GM18870 (cell line): ENCODE measurements at regions not wholly inside any gene's neighbourhood (a gene's known extent, or its start where the extent isn't known, plus 50 kb on each side); places are given as distances from the start of the nearest gene placed in this dataset.
"Not testable (repeated sequence)": the region's sequence is repeated elsewhere in the genome, so short reads cannot be mapped to it uniquely, and the experiment has no call there.

ENCODE experiments used
- ATAC-seq: cut with Tn5 transposase; IDR thresholded peaks from one replicate; pipeline ENCODE4 v1.9.1; 2021; ENCODE audit warnings: moderate library complexity; ENCODE audit not compliant: unreplicated experiment

DNA sequence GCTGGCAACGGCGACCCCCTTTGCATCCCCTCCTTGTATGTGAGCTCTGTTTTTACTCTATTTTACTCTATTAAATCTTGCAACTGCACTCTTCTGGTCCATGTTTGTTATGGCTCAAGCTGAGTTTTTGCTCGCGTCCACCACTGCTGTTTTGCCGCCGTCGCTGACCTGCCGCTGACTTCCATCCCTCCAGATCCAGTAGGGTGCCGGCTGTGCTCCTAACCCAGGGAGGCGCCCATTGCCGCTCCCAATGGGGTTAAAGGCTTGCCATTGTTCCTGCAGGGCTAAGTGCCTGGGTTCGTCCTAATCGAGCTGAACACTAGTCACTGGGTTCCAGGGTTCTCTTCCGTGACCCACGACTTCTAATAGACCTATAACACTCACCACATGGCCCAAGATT lies 2704.4 kb downstream of the PCDH9 start:
- ATAC-seq, result no peak

DNA sequence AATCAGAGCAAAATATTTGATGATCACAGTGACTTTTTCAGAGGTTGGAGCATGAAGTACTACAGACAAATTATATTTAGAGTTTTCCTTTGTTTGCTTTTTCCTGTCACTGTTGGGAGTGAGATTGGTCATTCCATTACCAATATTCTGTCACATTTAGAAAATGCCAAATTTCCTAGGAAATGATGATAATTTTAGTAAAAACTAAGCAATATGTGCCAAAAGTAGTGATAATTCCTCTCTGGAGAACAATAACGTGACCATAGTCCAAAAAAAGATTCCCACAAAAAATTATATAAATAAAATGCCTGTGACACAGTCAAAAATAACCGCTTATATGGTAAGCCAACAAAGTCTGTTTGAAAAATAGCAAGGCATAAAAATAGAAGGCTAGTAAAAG lies 2719.4 kb downstream of the PCDH9 start:
- no peak for ATAC-seq

DNA sequence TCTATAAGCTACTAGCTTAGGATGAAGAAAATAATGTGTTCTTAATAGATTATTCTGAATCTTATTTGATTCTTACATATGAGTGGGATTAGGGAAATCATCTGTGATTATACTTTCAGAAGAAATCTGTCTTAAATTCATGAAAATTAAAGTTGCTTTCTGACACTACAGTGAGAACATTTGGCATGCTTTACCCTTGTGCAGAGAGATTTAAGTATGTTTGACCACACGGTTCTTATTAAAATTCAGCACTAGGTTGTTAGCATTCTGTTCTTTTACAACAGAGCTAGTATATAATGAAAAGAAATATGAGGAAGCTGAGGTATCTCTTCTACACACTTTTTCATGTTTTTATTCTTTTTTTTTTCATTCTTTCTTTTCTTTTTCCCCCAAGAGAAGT lies 2723.9 kb downstream of the PCDH9 start:
- no peak for ATAC-seq

DNA sequence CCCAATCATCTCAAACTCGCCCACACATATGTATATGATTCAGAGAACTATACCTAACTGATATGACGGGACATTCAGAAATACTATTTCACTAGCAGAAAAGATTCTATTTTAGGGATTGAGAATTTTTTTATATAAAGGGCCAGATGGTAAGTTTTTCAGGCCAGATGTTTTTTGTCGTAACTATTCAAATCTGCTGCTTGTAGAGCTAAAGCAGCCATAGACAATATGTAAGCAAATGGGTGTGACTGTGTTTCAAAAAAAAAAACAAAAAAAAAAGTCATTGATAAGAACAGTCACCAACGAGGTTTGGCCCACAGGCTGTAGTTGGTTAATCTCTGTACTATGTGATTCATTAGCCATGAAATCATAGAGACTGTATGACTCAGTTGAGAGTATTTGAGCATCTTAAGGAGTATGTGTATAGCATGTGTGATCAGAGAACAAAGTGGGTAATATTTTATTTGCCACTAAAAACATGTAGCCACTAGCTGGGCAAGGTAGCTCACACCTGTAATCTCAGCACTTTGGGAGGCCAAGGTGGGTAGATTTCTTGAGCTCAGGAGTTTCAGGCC lies 2724.7 kb downstream of the PCDH9 start:
- ATAC-seq, result no peak

DNA sequence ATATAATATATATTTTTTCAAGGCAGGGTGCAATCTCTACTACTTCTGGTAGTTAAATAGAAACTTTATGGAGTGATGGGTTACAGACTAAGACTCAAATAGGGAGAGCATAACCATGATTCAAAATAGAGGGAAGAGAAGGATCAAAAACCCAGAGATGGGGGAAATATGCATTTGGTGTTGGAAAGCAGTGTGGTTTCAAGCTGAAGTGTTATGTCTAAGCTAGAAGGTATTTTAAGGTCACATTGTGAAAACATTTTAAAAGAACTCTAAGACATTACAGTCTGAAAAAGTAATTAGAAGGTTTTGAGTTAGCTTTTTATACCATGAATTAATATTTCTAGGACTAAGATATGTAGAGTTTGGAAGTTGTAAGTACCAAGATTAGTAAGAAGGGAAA lies 2741.4 kb downstream of the PCDH9 start:
- no peak for ATAC-seq

DNA sequence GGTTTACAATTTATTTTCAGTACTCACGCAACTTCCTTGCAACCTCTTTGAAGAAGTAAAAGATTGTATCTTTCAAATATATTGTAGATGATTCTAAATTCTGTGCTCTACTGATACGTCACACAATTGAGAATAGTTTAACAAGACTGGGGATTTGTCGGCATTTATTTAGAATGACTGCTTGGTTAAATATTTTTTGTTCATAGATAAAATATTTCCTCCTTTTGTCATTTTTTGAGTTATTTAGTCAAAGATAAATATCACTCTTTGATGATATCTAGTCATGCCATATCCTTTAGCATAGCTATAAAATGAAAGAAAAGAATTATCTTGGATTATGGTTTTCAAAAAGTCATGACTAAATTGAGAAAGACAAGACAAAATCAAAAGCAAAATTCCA lies 2747.8 kb downstream of the PCDH9 start:
- ATAC-seq, result no peak

DNA sequence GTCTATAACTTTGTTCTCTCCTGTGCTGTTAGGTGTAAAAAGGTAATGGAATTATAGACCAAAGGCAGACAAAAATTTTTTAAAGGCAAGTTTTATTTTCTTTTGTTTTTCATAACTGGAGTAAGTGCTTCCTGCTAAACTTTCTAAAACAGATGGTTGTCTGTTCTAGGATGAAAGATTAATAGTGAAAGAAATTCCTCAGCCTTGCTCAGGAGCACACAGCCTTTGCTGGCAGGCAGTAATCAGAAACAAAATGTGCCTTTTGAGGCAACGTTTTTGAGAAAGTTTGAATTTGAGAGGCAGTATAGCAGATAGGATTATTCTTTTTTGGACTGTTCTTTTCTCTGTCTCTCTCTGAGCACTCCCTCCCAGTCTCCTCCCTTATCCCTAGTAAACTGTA lies 2749.5 kb downstream of the PCDH9 start:
- no peak for ATAC-seq

DNA sequence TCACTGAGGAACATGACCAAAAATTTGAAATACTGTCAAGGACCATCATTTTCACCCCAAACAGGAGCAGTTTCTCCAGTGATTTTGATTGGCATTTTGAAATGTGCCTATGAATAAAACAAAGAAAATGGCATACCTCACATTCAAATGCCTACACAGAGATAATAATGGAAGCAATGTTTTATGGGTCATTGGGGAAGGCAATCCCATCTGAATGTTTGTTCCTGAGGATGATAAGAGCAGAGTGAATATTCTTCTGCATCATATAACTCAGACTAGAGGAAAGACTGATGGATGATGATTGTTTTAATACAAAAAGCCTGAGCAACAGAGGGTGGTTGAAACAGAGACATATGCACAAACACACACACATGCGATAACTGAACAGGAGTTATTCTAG lies 2749.9 kb downstream of the PCDH9 start:
- ATAC-seq, result no peak

DNA sequence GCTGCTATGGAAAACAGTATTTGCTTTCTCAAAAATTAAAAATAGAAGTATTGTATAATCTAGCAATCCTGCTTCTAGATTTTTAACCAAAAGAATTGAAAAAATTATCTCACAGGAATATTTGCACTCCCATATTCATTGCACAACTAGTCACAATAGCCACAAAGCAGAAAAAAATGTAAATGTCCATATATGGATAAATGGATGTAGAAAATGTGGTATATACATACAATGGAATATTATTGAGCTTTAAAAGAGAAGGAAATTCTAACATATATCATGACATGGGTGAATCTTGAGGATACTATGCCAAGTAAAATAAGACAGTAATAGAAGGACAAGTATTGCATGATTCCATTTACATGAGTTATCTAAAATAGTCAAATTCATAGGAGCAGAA lies 2753.0 kb downstream of the PCDH9 start:
- no peak for ATAC-seq

DNA sequence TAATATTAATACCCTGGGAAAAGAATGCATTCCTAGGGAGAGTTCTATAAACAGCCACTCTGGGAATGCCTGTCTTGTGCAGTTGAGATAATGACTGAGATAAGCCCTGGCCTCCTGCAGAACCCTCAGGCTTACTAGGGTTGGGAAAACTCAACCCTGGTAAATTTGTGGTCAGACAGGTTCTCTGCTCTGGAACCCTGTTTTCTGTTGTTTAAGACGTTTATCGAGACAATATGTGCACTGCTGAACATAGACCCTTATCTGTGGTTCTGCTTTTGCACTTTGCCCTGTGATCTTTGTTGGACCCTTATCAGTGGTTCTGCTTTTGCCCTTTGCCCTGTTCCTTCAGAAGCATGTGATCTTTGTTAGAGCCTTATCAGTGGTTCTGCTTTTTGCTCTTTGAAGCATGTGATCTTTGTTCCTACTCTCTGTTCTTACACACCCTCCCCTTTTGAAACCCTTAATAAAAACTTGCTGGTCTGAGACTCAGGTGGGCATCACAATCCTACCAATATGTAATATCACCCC lies 2754.0 kb downstream of the PCDH9 start:
- ATAC-seq, result not testable (repeated sequence)

DNA sequence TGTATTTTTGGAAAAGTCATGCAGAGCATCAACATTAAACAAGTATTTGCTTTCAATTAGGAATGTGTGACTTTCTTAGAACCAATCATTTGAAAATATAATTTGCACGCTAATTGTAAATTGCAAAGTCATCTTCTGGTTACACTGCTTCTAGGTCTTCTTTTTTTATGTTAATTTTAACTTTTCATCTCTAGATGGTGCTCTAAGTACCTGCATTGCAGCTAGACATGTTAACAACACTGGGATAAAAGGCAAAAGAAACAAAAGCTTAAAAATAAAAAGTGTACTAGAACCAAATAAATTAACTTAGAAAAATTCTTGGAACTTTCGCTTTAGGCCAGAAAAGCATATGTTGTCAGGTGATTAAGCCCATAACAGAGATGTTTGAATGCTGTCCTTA lies 2758.2 kb downstream of the PCDH9 start:
- no peak for ATAC-seq

DNA sequence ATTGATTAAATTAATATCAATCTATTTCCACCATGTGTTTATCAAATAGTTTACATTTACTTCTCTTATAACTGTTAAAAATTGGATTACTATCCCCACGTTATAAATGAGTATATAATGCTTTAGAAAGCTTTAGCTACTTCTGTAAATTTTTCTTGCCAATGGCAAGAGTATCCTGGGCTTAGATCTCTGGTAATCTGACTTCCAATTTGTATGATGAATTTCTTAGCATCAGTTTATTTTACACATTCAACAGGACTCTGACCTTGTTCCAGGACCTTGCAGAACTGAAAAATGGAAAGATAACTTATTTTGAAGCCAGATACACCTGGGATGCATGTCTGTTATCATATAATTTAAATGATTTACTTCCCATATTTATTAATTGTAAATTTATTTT lies 2759.4 kb downstream of the PCDH9 start:
- ATAC-seq, result no peak

DNA sequence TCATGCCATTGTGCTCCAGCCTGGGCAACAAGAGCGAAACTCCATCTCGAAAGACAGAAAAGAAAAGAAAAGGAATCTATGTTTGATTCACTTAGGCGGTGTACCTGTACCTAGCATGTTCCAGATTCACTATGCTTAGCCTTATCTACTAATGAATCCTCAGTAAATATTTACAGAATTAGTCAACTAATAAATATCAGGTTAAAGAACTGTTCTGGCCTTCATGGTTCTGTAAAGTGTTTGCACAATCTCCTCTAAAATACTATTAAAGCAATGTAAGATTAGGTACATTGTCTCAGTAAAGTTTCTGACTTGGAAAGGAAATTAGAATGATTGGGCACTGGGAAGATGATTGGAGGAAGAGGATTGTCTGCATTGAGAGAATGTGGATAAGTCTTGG lies 2770.4 kb downstream of the PCDH9 start:
- no peak for ATAC-seq

DNA sequence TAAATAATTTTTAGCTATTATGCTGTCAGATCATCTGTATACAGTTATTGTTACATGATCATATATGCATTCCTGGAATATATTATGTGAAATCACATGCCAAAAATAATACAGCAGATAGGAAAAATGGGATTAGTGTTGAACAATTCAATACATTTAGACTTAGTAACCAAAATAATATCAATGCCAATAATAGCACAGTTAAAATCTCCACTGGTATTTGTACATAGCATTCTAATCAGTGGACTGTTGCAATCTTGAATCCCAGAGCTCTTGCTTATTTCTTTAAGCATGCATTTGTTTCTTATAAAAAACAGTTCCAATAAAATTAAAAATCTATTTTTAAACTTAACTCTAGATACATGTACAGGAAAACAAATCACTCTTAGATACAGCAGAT lies 2772.2 kb downstream of the PCDH9 start:
- no peak for ATAC-seq

DNA sequence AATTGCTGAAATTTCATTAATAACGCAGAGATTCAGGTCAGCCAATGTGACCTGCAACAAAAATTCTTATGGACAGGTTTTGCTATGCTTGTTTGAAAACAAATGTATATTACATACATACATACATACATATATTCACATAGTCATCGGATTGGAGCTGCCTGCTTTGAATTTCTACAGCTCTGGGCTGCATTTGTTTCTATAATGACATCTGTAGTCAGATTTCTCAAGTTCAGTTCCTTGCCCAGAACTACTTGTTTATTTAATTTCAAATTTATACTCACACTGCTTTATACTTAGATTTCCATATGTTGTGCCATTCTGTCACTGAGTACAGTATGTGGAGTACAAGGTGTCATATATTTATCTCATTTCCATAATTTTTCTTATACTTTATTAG lies 2775.0 kb downstream of the PCDH9 start:
- no peak for ATAC-seq

DNA sequence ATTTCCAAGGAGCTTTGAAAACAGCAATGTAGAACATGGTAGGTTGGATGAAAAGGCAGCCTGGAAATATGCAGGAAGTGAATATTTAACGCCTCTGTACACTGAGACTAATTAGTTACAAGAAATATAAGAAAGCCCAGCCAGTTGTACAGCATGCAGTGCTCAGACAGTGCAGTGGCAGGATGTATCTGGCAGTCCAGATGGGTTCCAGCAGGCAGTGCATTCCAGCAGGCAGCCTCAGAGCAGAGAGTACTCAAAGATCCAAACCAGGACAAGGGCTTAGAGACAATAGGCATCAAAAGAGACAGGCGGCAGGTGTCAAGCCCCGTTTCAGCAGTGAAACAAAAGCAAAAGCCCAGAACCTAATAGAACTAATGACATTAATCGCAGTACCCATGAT lies 2776.3 kb downstream of the PCDH9 start:
- no peak for ATAC-seq

DNA sequence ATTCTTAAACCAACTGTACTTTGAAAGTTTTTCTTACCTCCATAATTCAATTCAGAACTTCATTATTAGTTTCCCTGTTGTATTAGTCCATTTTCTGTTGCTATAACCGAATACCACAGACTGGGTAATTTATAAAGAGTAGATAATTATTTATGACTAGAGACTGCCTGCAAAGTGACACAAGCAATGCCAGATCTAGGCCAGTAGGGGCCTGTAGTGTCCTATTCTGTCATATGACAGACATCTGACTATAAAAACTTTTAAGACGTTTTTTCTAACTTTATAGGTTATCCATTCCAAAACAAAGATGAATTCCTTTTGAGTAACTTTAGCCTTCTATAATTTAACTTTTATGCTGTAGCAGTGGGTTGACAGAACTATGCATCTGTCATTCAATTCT lies 2783.8 kb downstream of the PCDH9 start:
- no peak for ATAC-seq

DNA sequence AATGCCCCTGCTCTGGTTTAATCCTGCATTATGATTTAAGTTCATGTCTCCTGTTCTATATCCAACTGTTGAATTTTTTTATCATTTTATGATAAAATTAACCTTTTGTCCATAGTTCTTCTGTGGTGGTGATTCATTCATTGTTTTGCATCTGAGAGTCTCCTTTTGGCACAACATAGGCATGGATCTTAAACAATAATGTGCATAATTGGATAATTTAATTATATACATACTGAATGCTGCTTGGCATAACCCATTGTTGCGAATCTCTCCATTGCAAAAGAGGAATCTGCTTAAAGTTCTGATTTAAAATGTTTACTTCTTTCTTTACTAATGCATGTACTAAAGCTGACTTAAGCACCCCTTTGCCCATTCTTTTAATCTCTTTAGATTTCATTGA lies 2788.4 kb downstream of the PCDH9 start:
- ATAC-seq, result no peak

DNA sequence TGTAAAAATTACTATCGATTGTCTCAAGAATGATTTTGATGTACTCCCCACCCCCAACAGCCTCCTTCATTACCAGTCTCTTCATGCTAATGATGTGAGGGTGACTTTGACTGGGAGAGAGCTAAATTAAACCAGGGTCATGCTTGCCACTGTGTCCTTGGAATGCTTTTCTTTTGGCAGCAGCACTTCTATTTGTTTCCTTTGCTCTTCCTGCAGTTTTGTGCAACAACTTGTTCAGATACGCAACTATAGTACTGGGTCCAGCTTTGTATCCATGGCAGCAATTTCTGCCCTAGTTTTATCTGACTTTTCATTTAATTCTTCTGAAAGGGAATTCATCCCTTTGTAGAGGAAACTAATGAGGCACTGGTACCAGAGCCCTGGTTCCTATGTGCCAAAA lies 2792.1 kb downstream of the PCDH9 start:
- no peak for ATAC-seq

DNA sequence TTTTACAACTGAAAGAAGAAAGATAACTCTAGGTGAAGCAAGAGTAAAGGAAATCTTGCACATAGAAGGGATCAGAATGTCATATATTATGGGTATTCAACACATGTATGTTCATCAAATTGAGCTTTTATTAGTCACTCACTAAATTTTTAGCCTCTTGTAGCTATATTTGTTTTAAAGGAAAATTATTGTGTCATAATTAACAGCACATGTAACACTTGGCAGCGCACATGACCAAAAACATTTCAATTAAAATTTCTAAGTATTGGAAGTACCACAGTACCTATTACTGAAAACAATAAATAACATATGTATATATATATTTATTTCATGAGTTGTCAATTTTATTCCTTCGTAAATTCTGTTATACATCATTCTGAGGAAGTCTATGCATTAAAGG lies 2800.4 kb downstream of the PCDH9 start:
- ATAC-seq, result no peak

DNA sequence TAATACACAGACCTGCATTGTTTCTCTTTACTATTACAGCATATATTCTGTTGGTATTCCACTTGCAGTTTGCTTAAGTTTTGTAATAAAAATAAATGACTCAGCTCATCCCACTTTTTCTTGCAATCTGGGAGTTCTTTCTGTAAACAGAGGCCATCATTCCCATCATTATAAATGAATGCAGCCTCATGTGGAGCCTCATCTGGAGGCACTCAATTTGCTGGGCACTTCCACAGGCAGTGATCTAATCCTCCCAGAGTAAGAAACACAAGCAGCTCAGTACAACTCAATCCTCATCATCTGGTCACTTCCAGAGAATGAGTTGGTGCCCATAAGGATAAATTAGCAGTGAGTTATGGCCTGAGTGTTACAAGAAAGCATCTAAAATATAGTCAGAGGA lies 2801.9 kb downstream of the PCDH9 start:
- no peak for ATAC-seq

DNA sequence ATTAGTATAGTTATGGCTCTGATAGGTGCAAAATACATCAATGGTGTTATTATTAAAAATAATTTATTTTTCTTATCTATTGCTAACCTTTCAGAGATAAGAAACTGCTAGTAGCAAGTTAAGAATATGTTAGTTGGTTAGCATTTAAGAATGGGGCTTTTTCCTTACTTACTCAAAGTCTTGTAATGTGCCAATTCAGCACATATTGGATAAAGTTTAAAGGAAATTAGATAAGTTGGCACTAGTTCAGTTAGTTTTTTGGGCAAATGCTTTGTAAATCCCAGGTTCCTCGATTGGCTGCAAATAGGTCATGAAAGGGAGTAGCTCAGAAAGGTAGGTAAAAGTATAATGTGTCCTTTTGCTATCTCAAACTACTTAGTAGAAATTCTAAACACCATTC lies 2806.7 kb downstream of the PCDH9 start:
- ATAC-seq, result no peak

DNA sequence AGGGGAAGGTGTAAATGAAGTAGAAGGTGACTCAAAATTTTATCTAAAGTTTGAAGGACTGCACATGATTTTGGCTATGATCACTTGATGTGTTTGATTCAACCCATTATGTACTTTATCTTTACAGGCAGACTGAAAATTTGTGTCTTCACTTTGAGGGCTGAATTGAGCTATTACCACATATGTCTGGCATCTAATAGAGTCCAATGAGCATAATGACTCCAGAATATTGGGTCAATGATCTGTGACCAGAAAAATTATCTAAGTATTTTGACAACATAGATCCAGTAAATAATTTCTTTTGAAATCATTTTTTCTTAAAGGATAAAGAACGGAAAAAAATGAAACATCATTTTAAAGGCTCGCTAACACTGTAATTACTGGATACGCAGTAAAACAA lies 2810.0 kb downstream of the PCDH9 start:
- no peak for ATAC-seq

DNA sequence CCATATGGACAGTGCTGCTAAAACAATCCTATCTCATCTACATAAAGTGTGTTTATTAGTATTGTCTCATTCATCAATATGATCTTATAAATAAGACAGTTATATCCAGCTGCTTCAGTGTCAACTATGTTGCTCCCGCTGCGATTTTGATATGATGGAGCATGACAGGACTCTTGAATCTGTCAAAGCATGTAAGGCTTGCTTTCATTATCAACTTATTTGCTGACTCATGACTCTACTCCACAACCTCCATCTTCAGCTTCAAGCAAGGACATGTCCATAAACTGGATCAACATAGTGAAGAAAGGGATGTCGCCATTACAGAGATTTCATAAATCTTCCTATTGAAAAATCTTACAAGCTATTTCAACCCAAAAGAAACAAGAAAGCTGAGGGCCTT lies 2812.6 kb downstream of the PCDH9 start:
- no peak for ATAC-seq
